ENCODE measurements at regions not wholly inside any gene's neighbourhood (a gene's known extent, or its start where the extent isn't known, plus 50 kb on each side); places are given as distances from the start of the nearest gene placed in this dataset.
A peak's percentile ranks its signal among the peaks of the same experiment; 100 is the strongest.

DNA sequence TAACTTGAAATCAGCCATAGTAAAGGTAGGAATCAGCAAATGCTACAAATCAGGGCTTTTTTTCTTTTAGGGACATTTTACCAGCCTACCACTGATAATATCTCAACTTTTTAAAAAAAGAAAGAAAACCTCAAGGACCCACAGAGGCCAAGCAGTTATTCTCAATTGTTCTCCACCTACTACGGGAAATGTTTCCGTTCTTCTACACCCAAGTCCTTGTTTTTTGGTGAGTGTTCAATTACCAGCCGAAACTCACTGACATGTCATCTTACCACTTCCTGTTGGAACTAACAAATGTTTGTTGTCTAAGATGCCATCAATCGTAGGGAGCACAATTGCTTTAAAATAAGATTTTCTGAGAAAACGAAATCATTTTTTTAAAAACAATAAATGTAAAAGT is 50.2 kb upstream of the CDK1 start:
- peak; percentile 72 for DNase-seq (ENCODE audit: low spot score)

GRCh38 chr10:60726257-60726656 is 52.0 kb upstream of the CDK1 start:
- DNase-seq (ENCODE audit: low spot score), result no peak

DNA sequence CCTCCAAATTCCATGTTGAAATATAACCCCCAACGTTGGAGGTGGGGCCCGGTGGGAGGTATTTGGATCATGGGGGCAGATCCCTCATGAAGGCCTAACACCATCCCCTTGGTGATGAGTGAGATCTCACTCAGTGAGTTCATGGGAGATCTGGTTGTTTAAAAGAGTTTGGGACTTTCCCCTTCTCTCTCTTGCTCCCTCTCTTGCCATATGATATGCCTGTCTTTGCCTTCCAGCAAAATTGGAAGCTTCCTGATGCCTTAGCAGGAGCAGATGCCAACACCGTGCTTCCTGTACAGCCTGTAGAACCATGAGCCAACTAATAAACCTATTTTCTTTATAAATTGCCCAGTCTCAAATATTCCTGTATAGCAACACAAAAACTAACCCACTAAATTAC is 55.7 kb upstream of the CDK1 start:
- no peak for DNase-seq (ENCODE audit: low spot score)

DNA sequence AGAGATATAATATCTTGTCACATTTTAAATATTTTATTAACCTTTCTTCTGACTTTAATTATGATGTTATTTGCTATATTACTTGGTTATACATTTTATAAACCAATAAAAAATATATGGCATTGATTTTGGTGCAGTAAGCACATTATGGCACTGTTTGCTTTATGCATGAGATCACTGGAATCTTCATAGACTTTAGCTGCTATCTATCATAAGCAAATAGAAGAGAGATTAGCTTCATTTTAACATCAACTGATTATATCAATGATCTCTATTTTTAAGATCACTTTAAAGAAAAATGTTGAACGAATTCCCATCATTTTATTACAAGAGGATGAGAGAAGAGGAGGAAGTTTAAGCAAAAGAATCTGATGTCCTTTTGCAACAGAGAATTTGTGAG is 58.6 kb upstream of the CDK1 start:
- DNase-seq (ENCODE audit: low spot score), result no peak

GRCh38 chr10:60718886-60719285 is 59.4 kb upstream of the CDK1 start:
- no peak for DNase-seq (ENCODE audit: low spot score)

DNA sequence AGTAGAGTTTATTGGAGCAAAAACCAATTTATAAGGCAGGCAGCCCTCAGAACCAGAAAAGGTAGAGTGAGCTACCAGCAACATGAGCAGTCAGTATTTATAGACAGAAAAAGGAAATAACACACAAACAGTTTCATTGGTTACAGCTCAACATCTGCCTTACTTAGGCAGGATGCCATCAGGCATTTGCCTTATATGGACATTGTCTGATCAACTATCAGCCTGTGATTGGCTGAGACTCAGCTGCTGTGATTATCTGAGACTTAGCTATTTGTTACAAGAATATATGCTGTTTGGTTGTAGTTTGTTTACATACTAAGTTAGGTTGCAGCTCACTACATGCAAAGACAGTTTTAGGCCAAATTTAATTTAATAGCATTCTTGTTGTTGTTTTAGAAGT is 60.4 kb upstream of the CDK1 start:
- no peak for DNase-seq (ENCODE audit: low spot score)

DNA sequence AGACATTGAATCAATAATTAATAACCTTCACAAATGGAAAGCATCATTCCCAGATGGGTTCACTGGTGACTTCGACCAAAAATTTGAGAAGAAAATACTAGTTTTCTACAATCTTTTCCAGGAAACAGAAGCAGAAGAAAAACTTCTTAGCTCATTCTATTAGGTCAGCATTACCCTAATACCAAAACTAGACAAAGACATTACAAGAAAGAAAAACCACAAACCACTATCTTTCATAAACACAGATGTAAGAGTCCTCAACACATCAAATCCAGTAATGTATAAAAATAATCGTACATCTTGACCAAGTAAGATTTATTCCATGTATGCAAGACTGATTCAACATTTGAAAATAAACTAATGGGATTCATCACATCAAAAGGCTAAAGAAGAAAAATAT is 64.0 kb upstream of the CDK1 start:
- DNase-seq (ENCODE audit: low spot score), result no peak

DNA sequence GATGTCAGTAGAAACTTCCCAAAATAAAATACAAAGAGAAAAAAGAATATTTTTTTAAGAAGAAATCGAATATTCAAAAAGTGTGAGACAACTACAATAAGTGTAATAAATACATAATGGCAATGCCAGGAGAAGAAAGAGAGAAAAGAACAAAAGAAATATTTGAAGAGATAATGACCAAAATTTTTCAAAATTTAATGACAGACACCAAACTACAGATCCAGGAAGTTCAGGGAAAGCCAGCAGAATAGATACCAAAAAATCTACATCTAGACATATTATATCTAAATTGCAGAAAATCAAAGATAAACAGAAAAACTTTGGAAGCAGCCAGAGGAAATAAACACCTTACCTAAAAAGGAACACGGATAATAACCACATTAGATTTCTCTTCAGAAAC is 66.8 kb upstream of the CDK1 start:
- DNase-seq (ENCODE audit: low spot score), result no peak

DNA sequence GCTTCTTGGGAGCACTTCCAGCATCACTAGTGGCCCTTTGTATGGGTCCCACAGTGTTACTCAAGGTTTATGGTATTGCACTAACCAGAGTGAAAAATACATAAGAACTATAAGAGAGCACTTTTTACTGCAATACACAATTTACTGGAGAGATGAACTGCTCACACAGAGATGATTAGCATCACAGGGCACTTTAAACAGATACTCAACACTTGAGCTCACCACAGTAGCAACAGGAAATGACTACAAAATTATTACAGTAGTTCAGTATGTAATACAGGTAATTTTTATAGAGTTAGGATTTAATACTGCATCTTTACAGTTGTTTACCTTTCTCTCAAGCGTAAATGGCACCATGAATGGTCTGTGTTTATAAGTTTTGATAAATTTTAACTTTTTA is 68.2 kb upstream of the CDK1 start:
- no peak for DNase-seq (ENCODE audit: low spot score)

DNA sequence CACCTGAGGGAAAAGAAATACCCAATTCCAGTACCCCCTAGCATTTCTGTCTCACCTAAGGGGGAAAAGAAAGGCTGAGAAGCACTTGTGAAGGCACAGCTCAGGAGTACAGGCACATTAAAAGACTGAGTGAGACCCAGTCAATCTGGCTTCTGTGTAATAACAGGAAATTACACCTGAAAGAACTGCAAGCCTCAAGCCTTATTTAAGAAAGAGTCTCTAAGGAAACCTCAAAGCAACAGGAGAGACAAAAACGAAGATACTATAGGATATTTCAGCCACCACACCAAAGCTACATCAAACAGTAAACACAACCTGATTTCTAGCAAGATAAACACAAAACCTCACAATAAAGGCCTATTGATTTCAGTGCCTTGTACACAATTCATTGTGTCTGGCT is 69.6 kb upstream of the CDK1 start:
- peak; percentile 48 for DNase-seq (ENCODE audit: low spot score)

DNA sequence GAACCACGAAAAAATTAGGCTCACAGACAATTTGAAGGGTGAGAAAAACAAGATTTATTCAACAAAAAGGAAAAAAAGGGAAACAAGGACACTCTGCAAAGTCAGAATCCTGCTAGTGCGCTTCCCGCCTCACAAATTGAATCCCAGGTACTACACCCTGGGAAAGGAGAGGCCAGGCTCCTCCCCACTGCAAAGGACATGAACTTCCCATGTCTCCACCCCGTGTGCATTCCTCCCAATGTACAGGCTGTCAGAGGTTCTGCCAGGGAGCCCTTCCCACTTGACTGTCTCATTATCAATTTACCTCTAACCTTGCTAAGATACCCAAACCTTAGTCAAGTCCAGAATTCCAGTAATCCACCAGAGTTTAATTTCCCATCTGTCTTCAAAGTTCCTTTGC is 70.4 kb upstream of the CDK1 start:
- no peak for DNase-seq (ENCODE audit: low spot score)

DNA sequence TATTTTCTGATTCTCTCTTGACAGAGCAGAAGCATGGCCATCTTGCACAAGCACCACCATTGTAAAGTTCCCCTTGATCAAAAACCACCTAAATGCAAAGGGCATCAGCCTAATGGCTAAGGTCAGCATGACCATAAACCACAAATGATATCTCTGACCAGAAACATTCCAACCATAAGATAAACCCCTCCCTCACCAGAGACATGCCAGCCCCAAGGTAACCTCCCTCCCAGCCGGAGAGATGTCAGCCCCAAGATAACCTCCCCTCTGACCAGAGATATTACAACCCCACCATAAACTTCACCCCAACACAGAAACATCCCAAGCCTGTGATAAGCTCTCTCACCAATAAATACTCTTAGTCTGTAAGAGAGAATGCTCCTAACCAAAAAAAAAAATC is 72.1 kb upstream of the CDK1 start:
- DNase-seq (ENCODE audit: low spot score), result no peak

- DNase-seq (ENCODE audit: low spot score), result no peak
Observed at GRCh38 chr10:60705376-60705775, 72.9 kb upstream of the CDK1 start.

GRCh38 chr10:60704471-60704870 is 73.8 kb upstream of the CDK1 start:
- no peak for DNase-seq (ENCODE audit: low spot score)

DNA sequence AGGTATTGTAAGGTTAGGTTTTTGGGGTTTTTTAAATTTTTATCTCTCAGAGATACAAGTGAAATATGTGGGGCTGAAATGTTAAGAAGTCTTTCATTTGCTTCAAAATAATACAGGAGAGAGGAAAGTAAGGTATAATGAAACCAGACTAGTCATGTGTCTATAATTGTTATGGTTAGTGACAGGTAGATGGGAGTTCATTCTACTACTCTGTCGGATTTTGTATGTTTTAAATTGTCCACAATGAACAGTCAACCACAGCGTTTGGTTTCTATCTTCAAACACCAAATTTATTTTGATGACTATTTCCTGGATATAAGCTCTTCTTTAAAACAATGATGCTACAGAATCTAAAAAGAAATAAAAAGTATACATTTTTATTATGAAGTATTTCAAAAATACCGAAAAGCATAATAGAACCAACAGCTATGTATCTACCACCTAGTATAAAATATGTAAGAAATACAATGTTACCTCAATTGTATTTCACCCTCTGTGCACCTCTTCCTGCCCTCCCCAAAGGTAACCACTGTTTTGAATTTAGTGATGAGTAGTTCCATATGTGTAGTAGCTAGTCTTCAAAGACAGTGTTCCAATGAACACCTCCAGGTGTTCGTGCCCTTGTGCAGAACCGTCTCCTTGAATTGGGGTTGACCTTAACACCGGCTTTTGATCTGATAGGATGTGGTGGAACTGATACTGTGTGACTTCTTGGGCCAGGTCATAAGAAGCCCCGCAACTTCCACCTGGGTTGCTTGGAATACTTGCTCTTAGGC is 74.8 kb upstream of the CDK1 start:
- no peak for DNase-seq (ENCODE audit: low spot score)

DNA sequence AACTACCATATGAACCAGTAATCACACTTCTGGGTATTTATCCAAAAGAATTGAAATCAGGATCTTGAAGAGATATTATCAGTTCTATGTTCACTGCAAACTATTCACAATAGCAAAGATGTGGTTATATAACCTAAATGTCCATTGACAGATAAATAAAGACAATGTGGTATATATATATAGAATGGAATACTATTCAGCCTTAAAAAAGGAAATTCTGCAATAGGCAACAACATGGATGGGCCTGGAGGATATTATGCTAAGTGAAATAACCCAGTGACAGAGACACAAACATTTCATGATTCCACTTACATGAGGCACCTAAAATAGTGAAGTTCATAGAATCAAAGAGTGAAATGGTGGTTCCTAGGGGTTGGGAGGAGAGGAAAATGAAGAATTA is 90.6 kb upstream of the CDK1 start:
- no peak for DNase-seq (ENCODE audit: low spot score)

GRCh38 chr10:60684091-60684490 is 94.2 kb upstream of the CDK1 start:
- DNase-seq (ENCODE audit: low spot score), result no peak

- DNase-seq (ENCODE audit: low spot score), result no peak
Observed at GRCh38 chr10:60681103-60681502, 97.2 kb upstream of the CDK1 start.

DNA sequence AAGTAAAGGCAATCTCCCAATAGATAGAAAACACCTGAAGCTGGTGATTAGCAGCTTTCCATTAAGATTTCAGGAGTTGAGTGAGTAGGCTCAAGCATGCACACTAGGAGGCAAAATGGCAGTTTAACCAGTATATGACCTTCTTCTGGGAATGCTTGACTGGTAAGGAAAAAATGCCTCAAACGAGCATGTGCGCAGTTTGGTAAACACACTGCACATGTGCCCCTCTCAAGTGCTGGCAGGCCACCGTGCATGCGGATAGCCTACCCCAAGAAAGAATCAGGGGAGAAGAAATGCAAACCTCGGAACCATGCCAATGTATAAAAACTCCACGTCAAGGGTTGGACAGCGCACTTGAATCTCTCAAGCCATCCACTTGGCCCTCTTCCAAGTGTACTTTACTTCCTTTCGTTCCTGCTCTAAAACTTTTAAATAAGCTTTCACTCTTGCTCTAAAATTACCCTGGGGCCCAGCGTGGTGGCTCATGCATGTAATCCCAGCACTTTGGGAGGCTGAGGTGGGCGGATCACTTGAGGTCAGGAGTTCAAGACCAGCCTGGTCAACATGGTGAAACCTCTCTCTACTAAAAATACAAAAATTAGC is 98.8 kb upstream of the CDK1 start:
- DNase-seq (ENCODE audit: low spot score), result no peak

GRCh38 chr10:60678978-60679377 is 99.3 kb upstream of the CDK1 start:
- no peak for DNase-seq (ENCODE audit: low spot score)

GRCh38 chr10:60677531-60678129 is 100.6 kb upstream of the CDK1 start:
- DNase-seq (ENCODE audit: low spot score), result no peak

DNA sequence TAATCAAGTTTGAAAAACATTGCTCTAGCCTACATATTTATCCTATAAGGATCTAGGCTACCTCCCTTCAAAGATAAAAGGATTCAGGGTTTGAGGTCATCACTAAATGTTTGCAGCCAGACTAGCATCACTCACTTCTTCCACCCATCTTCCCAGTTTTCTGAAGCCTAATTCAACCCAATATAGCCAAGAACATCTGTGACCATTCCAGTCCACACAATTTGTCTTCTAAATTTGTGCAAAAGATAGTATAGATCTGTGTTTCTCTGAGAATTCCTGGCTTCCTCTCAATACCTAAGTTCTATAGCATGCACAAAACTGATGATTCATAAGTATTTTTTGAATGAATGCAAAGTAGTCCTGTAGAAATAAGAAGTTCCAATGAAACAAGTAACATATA is 103.0 kb upstream of the CDK1 start:
- DNase-seq (ENCODE audit: low spot score), result no peak

DNA sequence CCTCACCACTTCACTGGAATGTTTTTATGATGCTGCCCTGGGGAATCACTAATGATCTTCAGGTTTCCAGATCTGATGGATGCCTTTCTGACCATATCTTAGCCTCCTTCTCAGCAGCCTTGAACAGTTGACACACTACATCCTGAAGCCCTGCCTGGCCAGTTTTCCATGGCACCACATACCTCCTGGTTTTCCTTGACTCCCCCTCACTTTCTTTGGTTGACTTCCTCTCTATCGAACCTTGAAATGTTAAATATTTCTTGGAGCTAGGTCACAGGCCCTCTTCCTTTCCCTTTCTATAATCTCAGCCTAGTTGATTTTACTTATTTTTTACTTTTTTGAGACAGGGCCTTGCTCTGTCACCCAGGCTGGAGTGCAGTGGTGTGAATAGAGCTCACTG is 108.8 kb upstream of the CDK1 start:
- no peak for DNase-seq (ENCODE audit: low spot score)

DNA sequence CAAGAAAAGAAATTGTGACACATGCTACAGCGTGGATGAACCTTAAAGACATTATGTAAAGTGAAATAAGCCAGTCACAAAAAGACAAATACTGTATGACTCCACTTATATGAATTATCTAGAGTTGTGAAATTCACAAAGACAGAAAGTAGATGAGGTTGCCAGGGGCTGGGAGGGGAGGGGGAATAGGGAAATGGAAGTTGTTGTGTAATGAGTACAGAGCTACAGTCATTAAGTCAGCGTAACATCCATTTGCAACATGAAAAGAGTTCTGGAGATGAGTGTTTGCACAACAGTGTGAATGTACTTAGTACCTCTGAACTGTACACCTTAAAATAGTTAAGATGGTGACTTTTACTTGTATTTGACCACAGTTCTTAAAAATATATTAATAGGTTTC is 112.1 kb upstream of the CDK1 start:
- DNase-seq (ENCODE audit: low spot score), result no peak
